CD14-positive monocyte (primary cell): ENCODE measurements at regions not wholly inside any gene's neighbourhood (a gene's known extent, or its start where the extent isn't known, plus 50 kb on each side); places are given as distances from the start of the nearest gene placed in this dataset.

Experiments
- DNase-seq, 3 donors: peaks; one replicate each; pipeline ENCODE4 v3.0.0-alpha.2; 2011 to 2022
- H2AFZ ChIP-seq: 2 replicates; pipeline ENCODE4 v1.6.0; 2012; ENCODE audit warnings: mild to moderate bottlenecking, low read depth, low read length, inconsistent platforms; ENCODE audit not compliant: insufficient read depth, poor library complexity, severe bottlenecking
- H3K27ac ChIP-seq, 2 donors: 1 replicate in 1 of 2; 2 replicates in 1 of 2; pipeline ENCODE4 v1.5.1; 2012 to 2013; ENCODE audit warnings: low read length in 2 of 2, control low read depth in 1 of 2, inconsistent platforms in 1 of 2, low read depth in 1 of 2, mild to moderate bottlenecking in 1 of 2
- H3K27me3 ChIP-seq, 2 donors: one replicate each; pipeline versions ENCODE4 v1.6.0 to v1.6.1; 2011 to 2013; ENCODE audit warnings: low read length in 2 of 2; ENCODE audit not compliant: control insufficient read depth in 2 of 2, insufficient read depth in 2 of 2
- H3K36me3 ChIP-seq, 2 donors: replicated peaks in 1 of 2; 1 replicate in 1 of 2; 2 replicates in 1 of 2; pipeline versions ENCODE4 v1.5.1 to v1.6.1; 2012 to 2013; ENCODE audit warnings: low read length in 2 of 2, control low read depth in 1 of 2, inconsistent platforms in 1 of 2, mild to moderate bottlenecking in 1 of 2; ENCODE audit not compliant: insufficient read depth in 2 of 2, control insufficient read depth in 1 of 2
- H3K4me1 ChIP-seq, 2 donors: 1 replicate in 1 of 2; 2 replicates in 1 of 2; pipeline versions ENCODE4 v1.5.1 to v1.6.1; 2012 to 2013; ENCODE audit warnings: low read length in 2 of 2, control low read depth in 1 of 2, inconsistent platforms in 1 of 2, mild to moderate bottlenecking in 1 of 2, moderate library complexity in 1 of 2; ENCODE audit not compliant: insufficient read depth in 2 of 2, control insufficient read depth in 1 of 2
- H3K4me2 ChIP-seq: replicated peaks from 2 replicates; pipeline ENCODE3; 2012; ENCODE audit warnings: low read length, moderate library complexity, mild to moderate bottlenecking; ENCODE audit not compliant: poor library complexity, severe bottlenecking; ENCODE audit errors: extremely low read depth
- H3K4me3 ChIP-seq, 3 experiments: fragments of 200-600 bp in 1 of 3; sonication (generic) in 1 of 3; replicated peaks in 1 of 3; 1 replicate in 2 of 3; 2 replicates in 1 of 3; pipeline ENCODE4 v1.5.1; 2011 to 2013; ENCODE audit warnings: low read length in 3 of 3, mild to moderate bottlenecking in 3 of 3, control low read depth in 2 of 3, low read depth in 2 of 3, inconsistent platforms in 1 of 3, moderate library complexity in 1 of 3
- H3K79me2 ChIP-seq: 2 replicates; pipeline ENCODE4 v1.6.0; 2012; ENCODE audit warnings: mild to moderate bottlenecking, control low read depth, inconsistent platforms, low read length, moderate library complexity; ENCODE audit not compliant: insufficient read depth
- H3K9ac ChIP-seq: 2 replicates; pipeline ENCODE4 v1.6.0; 2017; ENCODE audit warnings: low read length, mild to moderate bottlenecking; ENCODE audit not compliant: insufficient read depth, poor library complexity, severe bottlenecking
- H3K9me3 ChIP-seq, 2 donors: replicated peaks in 1 of 2; 1 replicate in 1 of 2; 2 replicates in 1 of 2; pipeline versions ENCODE4 v1.5.1 to v1.6.1; 2012 to 2013; ENCODE audit warnings: low read length in 2 of 2, control low read depth in 1 of 2; ENCODE audit not compliant: control insufficient read depth in 1 of 2, insufficient read depth in 1 of 2
- H4K20me1 ChIP-seq: 2 replicates; pipeline ENCODE4 v1.6.0; 2012; ENCODE audit warnings: mild to moderate bottlenecking, low read length, control low read depth, moderate library complexity; ENCODE audit not compliant: insufficient read depth
- H3K27ac Mint-ChIP-seq, 7 donors: one replicate each; pipeline ENCODE4 v1.8.0; 2020; ENCODE audit warnings: mild to moderate bottlenecking in 7 of 7, mixed read lengths in 7 of 7, moderate library complexity in 6 of 7, inconsistent platforms in 2 of 7
- H3K27me3 Mint-ChIP-seq, 3 donors: one replicate each; pipeline ENCODE4 v1.8.0; 2021 to 2022; ENCODE audit warnings: low read depth in 3 of 3, mild to moderate bottlenecking in 3 of 3, mixed read lengths in 3 of 3, moderate library complexity in 3 of 3, inconsistent platforms in 1 of 3
- H3K36me3 Mint-ChIP-seq, 2 donors: one replicate each; pipeline ENCODE4 v1.8.0; 2020; ENCODE audit warnings: mixed read lengths in 2 of 2, inconsistent platforms in 1 of 2, mild to moderate bottlenecking in 1 of 2
- H3K4me1 Mint-ChIP-seq: one replicate; pipeline ENCODE4 v1.8.0; 2020; ENCODE audit warnings: mild to moderate bottlenecking, mixed read lengths
- H3K4me3 Mint-ChIP-seq, 2 donors: one replicate each; pipeline ENCODE4 v1.8.0; 2020; ENCODE audit warnings: mild to moderate bottlenecking in 2 of 2, mixed read lengths in 2 of 2, moderate library complexity in 1 of 2
- H3K9me3 Mint-ChIP-seq, 7 donors: one replicate each; pipeline ENCODE4 v1.8.0; 2020 to 2022; ENCODE audit warnings: mixed read lengths in 7 of 7, mild to moderate bottlenecking in 6 of 7, moderate library complexity in 6 of 7, inconsistent platforms in 2 of 7
- WGBS: methylation state at CpG from one replicate; pipeline ENCODE4 v1.1.5; 2013; ENCODE audit warnings: missing lambda C conversion rate; ENCODE audit not compliant: insufficient coverage; 5-methylcytosine and 5-hydroxymethylcytosine counted together
- intact Hi-C, 2 donors: fragments of 100-400 bp; cut with micrococcal nuclease; formaldehyde crosslinking; loops; one replicate each; pipeline versions ENCODE4 v1.15.0 to v1.15.1; 2023
- TF ChIP-seq, protein P1 (sequence below): fragments of 200-600 bp; IDR thresholded peaks from one replicate; pipeline ENCODE4 v1.8.0; 2022; ENCODE audit warnings: antibody characterized with exemption, mild to moderate bottlenecking

DNA sequence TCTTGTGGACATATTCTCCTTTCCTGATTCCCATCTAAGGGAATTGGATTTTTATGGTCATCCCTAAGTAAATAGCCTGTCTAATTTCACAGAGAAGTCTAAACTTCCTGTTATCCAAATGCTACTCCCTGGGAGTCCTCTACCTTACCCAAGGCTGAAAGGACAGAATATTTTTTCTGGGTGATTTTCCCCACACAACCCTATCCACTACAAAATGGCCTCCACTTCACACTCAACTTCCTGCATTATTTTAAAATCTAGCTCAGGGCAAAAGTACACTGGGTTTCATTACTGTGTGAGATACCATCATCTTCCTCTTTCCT is 77.5 kb upstream of the ABI3BP start:
- Histone ChIP-seq H3K9me3 (no peaks in the 10 kb centered on the region), H3K36me3 (no peaks in the 10 kb centered on the region), H3K4me1 (no peaks in the 10 kb centered on the region), H3K9ac (no peak overlapping the region), H3K27ac (no peak overlapping the region), H3K4me3 (no peak overlapping the region), H4K20me1 (no peaks in the 10 kb centered on the region), H2AFZ (no peak overlapping the region), H3K27me3 (no peaks in the 10 kb centered on the region), H3K4me2 (no peak overlapping the region), H3K79me2 (no peaks in the 10 kb centered on the region)
- no peak for DNase-seq
- TF ChIP-seq, protein P1, sequence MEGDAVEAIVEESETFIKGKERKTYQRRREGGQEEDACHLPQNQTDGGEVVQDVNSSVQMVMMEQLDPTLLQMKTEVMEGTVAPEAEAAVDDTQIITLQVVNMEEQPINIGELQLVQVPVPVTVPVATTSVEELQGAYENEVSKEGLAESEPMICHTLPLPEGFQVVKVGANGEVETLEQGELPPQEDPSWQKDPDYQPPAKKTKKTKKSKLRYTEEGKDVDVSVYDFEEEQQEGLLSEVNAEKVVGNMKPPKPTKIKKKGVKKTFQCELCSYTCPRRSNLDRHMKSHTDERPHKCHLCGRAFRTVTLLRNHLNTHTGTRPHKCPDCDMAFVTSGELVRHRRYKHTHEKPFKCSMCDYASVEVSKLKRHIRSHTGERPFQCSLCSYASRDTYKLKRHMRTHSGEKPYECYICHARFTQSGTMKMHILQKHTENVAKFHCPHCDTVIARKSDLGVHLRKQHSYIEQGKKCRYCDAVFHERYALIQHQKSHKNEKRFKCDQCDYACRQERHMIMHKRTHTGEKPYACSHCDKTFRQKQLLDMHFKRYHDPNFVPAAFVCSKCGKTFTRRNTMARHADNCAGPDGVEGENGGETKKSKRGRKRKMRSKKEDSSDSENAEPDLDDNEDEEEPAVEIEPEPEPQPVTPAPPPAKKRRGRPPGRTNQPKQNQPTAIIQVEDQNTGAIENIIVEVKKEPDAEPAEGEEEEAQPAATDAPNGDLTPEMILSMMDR: no peak
- H3K4me1 Mint-ChIP-seq: no peaks in the 10 kb centered on the region
- no peak overlapping the region for H3K4me3 Mint-ChIP-seq
- no peaks in the 10 kb centered on the region for H3K27me3 Mint-ChIP-seq
- H3K36me3 Mint-ChIP-seq: no peaks in the 10 kb centered on the region
- H3K27ac Mint-ChIP-seq: no peak overlapping the region
- H3K9me3 Mint-ChIP-seq: no peaks in the 10 kb centered on the region
- intact Hi-C loops: no loop called here

GRCh38 chr3:101069901-101070798 is 76.9 kb upstream of the ABI3BP start:
- no peaks in the 10 kb centered on the region for H3K36me3 ChIP-seq
- H3K9me3 ChIP-seq: no peaks in the 10 kb centered on the region
- H3K4me3 ChIP-seq: no peak overlapping the region
- Mint-ChIP-seq H3K27ac (no peak overlapping the region), H3K36me3 (no peaks in the 10 kb centered on the region), H3K4me3 (no peak overlapping the region), H3K27me3 (no peaks in the 10 kb centered on the region), H3K4me1 (no peaks in the 10 kb centered on the region), H3K9me3 (no peaks in the 10 kb centered on the region)
- DNase-seq: peak in 2 of 3 donors; percentile 8 to 15
- no peak overlapping the region for H3K27ac ChIP-seq
- intact Hi-C loops: no loop called here
- no peaks in the 10 kb centered on the region for H3K4me1 ChIP-seq
- no peaks in the 10 kb centered on the region for H4K20me1 ChIP-seq
- 40% methylated on average over 3 of the region's 6 CpGs for WGBS
- TF ChIP-seq, protein P1: peak; percentile 72
- no peaks in the 10 kb centered on the region for H3K79me2 ChIP-seq
- H3K9ac ChIP-seq: no peak overlapping the region
- H3K27me3 ChIP-seq: no peaks in the 10 kb centered on the region
- H2AFZ ChIP-seq: no peak overlapping the region
- H3K4me2 ChIP-seq: no peak overlapping the region
